ENCODE measurements at regions not wholly inside any gene's neighbourhood (a gene's known extent, or its start where the extent isn't known, plus 50 kb on each side); places are given as distances from the start of the nearest gene placed in this dataset.

DNA sequence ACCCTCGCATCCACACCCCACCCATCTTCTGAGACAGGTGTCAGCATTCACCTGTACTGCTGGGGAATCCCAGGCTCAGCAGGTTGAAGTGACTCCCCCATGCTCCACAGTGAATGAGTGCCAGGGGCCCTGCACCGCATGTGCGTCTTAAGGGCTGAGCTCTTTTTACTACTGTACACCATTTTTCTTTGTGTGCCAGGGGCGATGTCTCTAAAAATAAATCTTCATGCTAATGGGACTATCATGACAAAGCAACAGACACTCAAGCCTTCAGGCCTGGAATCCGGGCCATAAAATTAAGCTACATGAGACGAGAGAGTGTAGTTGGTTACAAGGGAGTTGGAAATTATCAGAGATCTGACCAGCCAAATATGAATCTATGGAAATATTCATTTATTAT lies 294.8 kb downstream of the LPIN1 start:
- H3K27ac ChIP-seq, result no peak overlapping the region
- WGBS, 4 donors, result 91 to 97% (median 95%) methylated on average over 6 of the region's 6 CpGs
- intact Hi-C loops (cut with DNase I), result no loop called here
- DNase-seq, result no peak
- peaks cover 0 to 6% (median 0%) of the 10 kb centered on the region in 12 donors for H3K9me3 ChIP-seq
- H3K27me3 ChIP-seq, result no peaks in the 10 kb centered on the region
- TF ChIP-seq, protein P1, sequence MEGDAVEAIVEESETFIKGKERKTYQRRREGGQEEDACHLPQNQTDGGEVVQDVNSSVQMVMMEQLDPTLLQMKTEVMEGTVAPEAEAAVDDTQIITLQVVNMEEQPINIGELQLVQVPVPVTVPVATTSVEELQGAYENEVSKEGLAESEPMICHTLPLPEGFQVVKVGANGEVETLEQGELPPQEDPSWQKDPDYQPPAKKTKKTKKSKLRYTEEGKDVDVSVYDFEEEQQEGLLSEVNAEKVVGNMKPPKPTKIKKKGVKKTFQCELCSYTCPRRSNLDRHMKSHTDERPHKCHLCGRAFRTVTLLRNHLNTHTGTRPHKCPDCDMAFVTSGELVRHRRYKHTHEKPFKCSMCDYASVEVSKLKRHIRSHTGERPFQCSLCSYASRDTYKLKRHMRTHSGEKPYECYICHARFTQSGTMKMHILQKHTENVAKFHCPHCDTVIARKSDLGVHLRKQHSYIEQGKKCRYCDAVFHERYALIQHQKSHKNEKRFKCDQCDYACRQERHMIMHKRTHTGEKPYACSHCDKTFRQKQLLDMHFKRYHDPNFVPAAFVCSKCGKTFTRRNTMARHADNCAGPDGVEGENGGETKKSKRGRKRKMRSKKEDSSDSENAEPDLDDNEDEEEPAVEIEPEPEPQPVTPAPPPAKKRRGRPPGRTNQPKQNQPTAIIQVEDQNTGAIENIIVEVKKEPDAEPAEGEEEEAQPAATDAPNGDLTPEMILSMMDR (IDR thresholded peaks at IDR 0.05), result no peak
- TF ChIP-seq POLR2A (IDR thresholded peaks at IDR 0.05), result no peak
- no peak overlapping the region for H3K4me3 ChIP-seq
- ATAC-seq, result no peak
- H3K4me1 ChIP-seq, result peaks cover 0 to 30% (median 0%) of the 10 kb centered on the region in 12 donors
- no peaks in the 10 kb centered on the region for H3K36me3 ChIP-seq

GRCh38 chr2:12043131-12043530 lies 296.7 kb downstream of the LPIN1 start:
- DNase-seq, result no peak
- Histone ChIP-seq H3K4me3 (no peak overlapping the region), H3K27ac (no peak overlapping the region), H3K36me3 (no peaks in the 10 kb centered on the region), H3K4me1 (peaks cover 0 to 36% (median 0%) of the 10 kb centered on the region in 12 donors), H3K9me3 (peaks cover 0 to 6% (median 0%) of the 10 kb centered on the region in 12 donors), H3K27me3 (no peaks in the 10 kb centered on the region)
- no peak for ATAC-seq
- 41 to 82% (median 62%) methylated on average over 2 of the region's 2 CpGs for WGBS, 4 donors
- intact Hi-C loops (cut with DNase I), result no loop called here
- TF ChIP-seq, protein P1 (IDR thresholded peaks at IDR 0.05), result no peak
- no peak for TF ChIP-seq POLR2A (IDR thresholded peaks at IDR 0.05)

GRCh38 chr2:12044857-12045256 lies 298.4 kb downstream of the LPIN1 start:
- Histone ChIP-seq H3K27ac (no peak overlapping the region), H3K27me3 (no peaks in the 10 kb centered on the region), H3K9me3 (peaks cover 0 to 2% (median 0%) of the 10 kb centered on the region in 12 donors), H3K4me1 (peaks cover 0 to 37% (median 0%) of the 10 kb centered on the region in 12 donors), H3K36me3 (no peaks in the 10 kb centered on the region), H3K4me3 (no peak overlapping the region)
- TF ChIP-seq, protein P1 (IDR thresholded peaks at IDR 0.05), result no peak
- intact Hi-C loops (cut with DNase I), result no loop called here
- ATAC-seq (no peak), DNase-seq (no peak)
- 78 to 89% (median 87%) methylated on average over 8 of the region's 8 CpGs for WGBS, 4 donors

DNA sequence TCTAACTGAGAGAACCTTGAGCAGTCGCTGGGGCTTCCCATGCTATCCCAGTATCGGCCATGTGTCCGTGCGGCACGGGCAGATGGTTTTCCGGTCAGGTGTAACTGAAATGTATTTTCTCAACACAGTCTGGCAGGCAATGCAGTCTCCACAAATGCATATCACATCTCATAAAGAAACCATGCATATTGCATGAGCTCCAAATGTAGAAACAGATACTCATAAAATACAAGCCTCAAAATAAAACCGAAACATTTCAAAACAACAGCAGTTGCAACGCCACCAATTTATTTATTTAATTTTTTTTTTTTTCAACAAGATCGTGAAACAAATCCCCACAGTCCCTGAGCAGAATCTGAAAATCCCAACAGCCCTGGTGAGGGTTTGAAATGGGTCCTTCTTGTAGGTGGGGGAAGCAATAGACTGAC lies 299.4 kb downstream of the LPIN1 start:
- TF ChIP-seq POLR2A (IDR thresholded peaks at IDR 0.05), result no peak
- TF ChIP-seq, protein P1 (IDR thresholded peaks at IDR 0.05), result no peak
- 85 to 88% (median 87%) methylated on average over 9 of the region's 9 CpGs for WGBS, 4 donors
- DNase-seq (no peak), ATAC-seq (no peak)
- no peaks in the 10 kb centered on the region for H3K9me3 ChIP-seq
- no peaks in the 10 kb centered on the region for H3K27me3 ChIP-seq
- peaks cover 0 to 45% (median 0%) of the 10 kb centered on the region in 12 donors for H3K4me1 ChIP-seq
- H3K4me3 ChIP-seq, result no peak overlapping the region
- no peaks in the 10 kb centered on the region for H3K36me3 ChIP-seq
- intact Hi-C loops (cut with DNase I), result no loop called here
- no peak overlapping the region for H3K27ac ChIP-seq
